Brain microvascular endothelial cell (primary cell): ENCODE measurements at regions not wholly inside any gene's neighbourhood (a gene's known extent, or its start where the extent isn't known, plus 50 kb on each side); places are given as distances from the start of the nearest gene placed in this dataset.

Experiments
- DNase-seq: peaks from one replicate; pipeline ENCODE4 v3.0.0-alpha.2; 2020
- H3K27ac ChIP-seq: fragments of 250-450 bp; sonication (Bioruptor Pico); 2 replicates; pipeline ENCODE4 v1.5.1; 2020; ENCODE audit warnings: mild to moderate bottlenecking, moderate library complexity
- H3K27me3 ChIP-seq: fragments of 250-450 bp; sonication (Bioruptor Pico); replicated peaks from 2 replicates; pipeline ENCODE4 v1.5.1; 2020; ENCODE audit warnings: mild to moderate bottlenecking
- H3K36me3 ChIP-seq: fragments of 250-450 bp; sonication (Bioruptor Pico); replicated peaks from 2 replicates; pipeline ENCODE4 v1.5.1; 2020; ENCODE audit warnings: mild to moderate bottlenecking
- H3K4me3 ChIP-seq: 2 replicates; pipeline ENCODE4 v1.5.1; 2011; ENCODE audit warnings: low read depth, mild to moderate bottlenecking, control low read depth, low read length, moderate library complexity
- CTCF ChIP-seq: IDR thresholded peaks from 2 replicates; pipeline ENCODE4 v1.5.1; 2011; ENCODE audit warnings: low read depth, mild to moderate bottlenecking, moderate library complexity, low read length, control low read depth, inconsistent platforms; ENCODE audit errors: missing control alignments
- in situ Hi-C: cut with HindIII; loops from 2 replicates; pipeline ENCODE4 v1.10.0; 2017; ENCODE audit warnings: low sequenced_read_pairs, low pct_ligation_motif_present

GRCh38 chr5:51990241-51990640, 607.0 kb downstream of the ISL1 start:
- in situ Hi-C loops, result no loop called here
- Histone ChIP-seq H3K4me3 (no peak overlapping the region), H3K36me3 (no peaks in the 10 kb centered on the region), H3K27me3 (no peaks in the 10 kb centered on the region), H3K27ac (no peak overlapping the region)
- no peak for TF ChIP-seq CTCF
- DNase-seq, result no peak

GRCh38 chr5:51990661-51991180, 607.5 kb downstream of the ISL1 start:
- H3K27me3 ChIP-seq, result no peaks in the 10 kb centered on the region
- no peak for TF ChIP-seq CTCF
- no peak overlapping the region for H3K27ac ChIP-seq
- no peak overlapping the region for H3K4me3 ChIP-seq
- H3K36me3 ChIP-seq, result no peaks in the 10 kb centered on the region
- no peak for DNase-seq
- in situ Hi-C loops, result no loop called here

- DNase-seq, result no peak
- no peaks in the 10 kb centered on the region for H3K27me3 ChIP-seq
- TF ChIP-seq CTCF, result no peak
- H3K36me3 ChIP-seq, result no peaks in the 10 kb centered on the region
- in situ Hi-C loops, result no loop called here
- H3K4me3 ChIP-seq, result no peak overlapping the region
- H3K27ac ChIP-seq, result no peak overlapping the region
These were observed 608.7 kb downstream of the ISL1 start for GRCh38 chr5:51991940-51992339.

- H3K4me3 ChIP-seq, result no peak overlapping the region
- TF ChIP-seq CTCF, result no peak
- no peaks in the 10 kb centered on the region for H3K27me3 ChIP-seq
- no peak overlapping the region for H3K27ac ChIP-seq
- DNase-seq, result no peak
- in situ Hi-C loops, result no loop called here
- H3K36me3 ChIP-seq, result no peaks in the 10 kb centered on the region
These were observed 612.6 kb downstream of the ISL1 start for GRCh38 chr5:51995773-51996306.

GRCh38 chr5:51996356-51996861, 613.2 kb downstream of the ISL1 start:
- no peak overlapping the region for H3K4me3 ChIP-seq
- no peak overlapping the region for H3K27ac ChIP-seq
- no peak for DNase-seq
- in situ Hi-C loops, result no loop called here
- no peaks in the 10 kb centered on the region for H3K27me3 ChIP-seq
- no peaks in the 10 kb centered on the region for H3K36me3 ChIP-seq
- no peak for TF ChIP-seq CTCF

- no peaks in the 10 kb centered on the region for H3K36me3 ChIP-seq
- no peak for DNase-seq
- no peaks in the 10 kb centered on the region for H3K27me3 ChIP-seq
- H3K27ac ChIP-seq, result no peak overlapping the region
- no peak for TF ChIP-seq CTCF
- in situ Hi-C loops, result no loop called here
- no peak overlapping the region for H3K4me3 ChIP-seq
These were observed 614.3 kb downstream of the ISL1 start for GRCh38 chr5:51997500-51997899.
